WTC11 (cell line): ENCODE measurements at regions not wholly inside any gene's neighbourhood (a gene's known extent, or its start where the extent isn't known, plus 50 kb on each side); places are given as distances from the start of the nearest gene placed in this dataset.

ENCODE experiments used
- ATF2 ChIP-seq: sonication (generic); formaldehyde crosslinking; IDR thresholded peaks from 2 replicates; pipeline ENCODE4 v1.8.1; 2022; ENCODE audit warnings: low read depth, missing genetic modification reagents, borderline replicate concordance
- CTCF ChIP-seq: fragments of 200-600 bp; IDR thresholded peaks from 2 replicates; pipeline ENCODE4 v1.8.0; 2022; ENCODE audit warnings: antibody characterized with exemption
- FOXJ3 ChIP-seq: sonication (generic); formaldehyde crosslinking; IDR thresholded peaks from 2 replicates; pipeline ENCODE4 v1.9.0; 2021; ENCODE audit warnings: missing genetic modification reagents, mild to moderate bottlenecking, borderline replicate concordance
- FOXP1 ChIP-seq: sonication (generic); formaldehyde crosslinking; IDR thresholded peaks from 2 replicates; pipeline ENCODE4 v1.8.0; 2022; ENCODE audit warnings: missing genetic modification reagents, mild to moderate bottlenecking, moderate library complexity, borderline replicate concordance
- NFATC4 ChIP-seq: fragments of 250-450 bp; sonication (Bioruptor Pico); IDR thresholded peaks from 2 replicates; pipeline ENCODE4 v1.9.0; 2021; ENCODE audit warnings: mild to moderate bottlenecking
- NR1H2 ChIP-seq: sonication (generic); formaldehyde crosslinking; IDR thresholded peaks from 2 replicates; pipeline ENCODE4 v1.9.0; 2021; ENCODE audit warnings: mild to moderate bottlenecking, moderate library complexity, missing genetic modification reagents
- USF2 ChIP-seq: sonication (generic); formaldehyde crosslinking; IDR thresholded peaks from 2 replicates; pipeline ENCODE4 v1.8.1; 2023; ENCODE audit warnings: mild to moderate bottlenecking, missing genetic modification reagents, moderate library complexity
- ZNF263 ChIP-seq: sonication (generic); formaldehyde crosslinking; IDR thresholded peaks from 2 replicates; pipeline ENCODE4 v1.8.1; 2022; ENCODE audit warnings: low read depth, mild to moderate bottlenecking, moderate library complexity, missing genetic modification reagents

GRCh38 chr13:44088411-44088810 is 208.7 kb downstream of the LACC1 start:
- TF ChIP-seq CTCF (no peak), NFATC4 (CRISPR knock-in tag) (no peak), ZNF263 (CRISPR knock-in tag) (no peak), ATF2 (CRISPR knock-in tag) (no peak), FOXP1 (CRISPR knock-in tag) (no peak), FOXJ3 (CRISPR knock-in tag) (no peak), NR1H2 (no peak), USF2 (no peak)
